SK-N-SH treated with all-trans-retinoic acid at 6 μM for 48 hours (cell line): ENCODE measurements at regions not wholly inside any gene's neighbourhood (a gene's known extent, or its start where the extent isn't known, plus 50 kb on each side); places are given as distances from the start of the nearest gene placed in this dataset.
"Not testable (repeated sequence)": the region's sequence is repeated elsewhere in the genome, so short reads cannot be mapped to it uniquely, and the experiment has no call there.

Experiments
- ARNTL ChIP-seq: fragments of 450-650 bp; formaldehyde crosslinking; IDR thresholded peaks from 2 replicates; pipeline ENCODE4 v1.5.0; 2020; ENCODE audit warnings: low read depth, mild to moderate bottlenecking, moderate library complexity, borderline replicate concordance
- BACH2 ChIP-seq: fragments of 250-450 bp; sonication (Bioruptor Pico); IDR thresholded peaks from 2 replicates; pipeline ENCODE4 v1.9.0; 2021; ENCODE audit warnings: mild to moderate bottlenecking, borderline replicate concordance
- CREB5 ChIP-seq: fragments of 250-450 bp; sonication (Bioruptor Pico); IDR thresholded peaks from 2 replicates; pipeline ENCODE4 v1.5.1; 2020; ENCODE audit warnings: low read depth, mild to moderate bottlenecking, moderate library complexity
- ESRRG ChIP-seq: fragments of 250-450 bp; sonication (Bioruptor Pico); IDR thresholded peaks from 2 replicates; pipeline ENCODE4 v1.6.1; 2021; ENCODE audit warnings: mild to moderate bottlenecking
- PATZ1 ChIP-seq: fragments of 250-450 bp; sonication (Bioruptor Pico); IDR thresholded peaks from 2 replicates; pipeline ENCODE4 v1.8.0; 2020; ENCODE audit warnings: mild to moderate bottlenecking, moderate library complexity, borderline replicate concordance
- RARB ChIP-seq: fragments of 250-450 bp; sonication (Bioruptor Pico); IDR thresholded peaks from 2 replicates; pipeline ENCODE4 v1.8.0; 2021; ENCODE audit warnings: mild to moderate bottlenecking, moderate library complexity
- SNAI2 ChIP-seq: fragments of 250-450 bp; sonication (Bioruptor Pico); IDR thresholded peaks from 2 replicates; pipeline ENCODE4 v1.5.0; 2020; ENCODE audit warnings: mild to moderate bottlenecking, moderate library complexity
- ZC3H10 ChIP-seq: fragments of 250-450 bp; sonication (Bioruptor Pico); IDR thresholded peaks from 2 replicates; pipeline ENCODE4 v1.5.1; 2021; ENCODE audit warnings: mild to moderate bottlenecking, moderate library complexity
- ZFP30 ChIP-seq: fragments of 450-650 bp; formaldehyde crosslinking; IDR thresholded peaks from 2 replicates; pipeline ENCODE4 v1.5.0; 2022; ENCODE audit warnings: mild to moderate bottlenecking, moderate library complexity

GRCh38 chr6:113791225-113791624, 65.9 kb upstream of the MARCKS start:
- TF ChIP-seq ZFP30, ESRRG, CREB5, ARNTL, BACH2, RARB, PATZ1, ZC3H10, SNAI2 (CRISPR knock-in tag): not testable (repeated sequence)
